Upper lobe of left lung (tissue), 6 donors: ENCODE measurements at regions not wholly inside any gene's neighbourhood (a gene's known extent, or its start where the extent isn't known, plus 50 kb on each side); places are given as distances from the start of the nearest gene placed in this dataset.

Source experiments
- ATAC-seq, 2 donors: fragments of 200-7000 bp; cut with Tn5 transposase; one replicate each; pipeline ENCODE4 v1.9.1; 2022; ENCODE audit warnings: mild to moderate bottlenecking in 2 of 2, moderate library complexity in 2 of 2; ENCODE audit not compliant: low FRiP score in 2 of 2
- DNase-seq, 2 donors: peaks; one replicate each; pipeline ENCODE4 v3.0.0-alpha.2; 2019 to 2020
- H3K27ac ChIP-seq, 4 donors: fragments of 200-600 bp; sonication (generic); one replicate each; pipeline ENCODE4 v1.5.1; 2016 to 2019
- H3K27me3 ChIP-seq, 4 donors: fragments of 200-600 bp; sonication (generic); one replicate each; pipeline ENCODE4 v1.5.1; 2017 to 2019
- H3K36me3 ChIP-seq, 4 donors: fragments of 200-600 bp; sonication (generic); one replicate each; pipeline ENCODE4 v1.5.1; 2016 to 2019
- H3K4me1 ChIP-seq, 4 donors: fragments of 200-600 bp; sonication (generic); one replicate each; pipeline ENCODE4 v1.5.1; 2018 to 2019
- H3K4me3 ChIP-seq, 4 donors: fragments of 200-600 bp; sonication (generic); one replicate each; pipeline ENCODE4 v1.5.1; 2017 to 2019; ENCODE audit warnings: mild to moderate bottlenecking in 2 of 4, moderate library complexity in 1 of 4
- H3K9me3 ChIP-seq, 4 donors: fragments of 200-600 bp; sonication (generic); one replicate each; pipeline ENCODE4 v1.5.1; 2018 to 2019
- CTCF ChIP-seq, 6 experiments: fragments of 450-650 bp in 4 of 6; fragments of 200-600 bp in 2 of 6; sonication (generic) in 2 of 6; IDR thresholded peaks; one replicate each; pipeline ENCODE4 v1.5.1; 2016 to 2019; ENCODE audit warnings: antibody characterized with exemption in 6 of 6
- EP300 ChIP-seq, 4 donors: sonication (generic); formaldehyde crosslinking; IDR thresholded peaks; one replicate each; pipeline ENCODE4 v1.5.1; 2017; ENCODE audit warnings: antibody characterized with exemption in 4 of 4, control low read depth in 2 of 4
- POLR2A ChIP-seq, 4 donors: fragments of 450-650 bp; IDR thresholded peaks; one replicate each; pipeline ENCODE4 v1.5.1; 2016 to 2017; ENCODE audit warnings: antibody characterized with exemption in 4 of 4, mild to moderate bottlenecking in 2 of 4
- POLR2AphosphoS5 ChIP-seq, 2 donors: sonication (generic); formaldehyde crosslinking; IDR thresholded peaks; one replicate each; pipeline ENCODE4 v1.5.1; 2017; ENCODE audit warnings: antibody characterized with exemption in 2 of 2
- WGBS, 2 donors: methylation state at CpG; one replicate each; pipeline ENCODE4 v1.1.5; 2017 to 2018; 5-methylcytosine and 5-hydroxymethylcytosine counted together
- donor health status: DM: no; HTN: no; CAD: no; lungs with moderate emphysema.
- donor health status: DM: no; HTN: yes; CAD: no; lungs with severe emphysema.

DNA sequence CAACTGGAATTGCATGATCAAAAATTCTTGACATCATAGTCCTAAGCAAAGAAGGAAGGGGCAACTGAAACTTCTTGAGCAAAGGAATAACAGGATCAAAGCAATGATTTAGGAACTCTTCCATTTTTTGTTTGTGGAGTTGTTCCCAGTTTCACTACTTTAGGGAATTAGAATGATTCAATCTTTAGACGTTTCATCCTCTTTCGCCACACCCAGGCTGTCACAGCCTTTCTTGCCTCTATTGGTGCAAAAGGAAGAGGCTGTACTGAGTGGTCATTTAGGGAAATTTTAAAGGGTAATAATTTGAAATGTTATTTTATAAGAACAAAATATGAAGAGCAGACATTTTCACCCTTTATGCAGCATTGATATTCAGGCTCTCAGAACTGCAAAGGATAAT is 1026.0 kb upstream of the ARRDC3 start:
- peak in 1 of 2 donors; percentile 73 for ATAC-seq
- Histone ChIP-seq H3K4me1 (no peaks in the 10 kb centered on the region), H3K36me3 (no peaks in the 10 kb centered on the region), H3K27me3 (no peaks in the 10 kb centered on the region), H3K9me3 (no peaks in the 10 kb centered on the region), H3K4me3 (no peak overlapping the region), H3K27ac (no peak overlapping the region)
- no peak for DNase-seq
- no peak for TF ChIP-seq POLR2AphosphoS5 (IDR thresholded peaks at IDR 0.05)
- 74 to 77% methylated on average over 2 of the region's 2 CpGs for WGBS, 2 donors

- ATAC-seq (no peak), DNase-seq (no peak)
- Histone ChIP-seq H3K4me3 (no peak overlapping the region), H3K27me3 (no peaks in the 10 kb centered on the region), H3K27ac (no peak overlapping the region), H3K9me3 (no peaks in the 10 kb centered on the region), H3K36me3 (no peaks in the 10 kb centered on the region), H3K4me1 (no peaks in the 10 kb centered on the region)
- no peak for TF ChIP-seq CTCF (IDR thresholded peaks at IDR 0.05)
- TF ChIP-seq EP300 (IDR thresholded peaks at IDR 0.05), result no peak
- no peak for TF ChIP-seq POLR2A (IDR thresholded peaks at IDR 0.05)
- no peak for TF ChIP-seq POLR2AphosphoS5 (IDR thresholded peaks at IDR 0.05)
- 83% methylated on average over 7 of the region's 7 CpGs for WGBS, 2 donors
Observed at GRCh38 chr5:92402956-92403702, 1020.0 kb upstream of the ARRDC3 start.

- H3K27ac ChIP-seq, result no peak overlapping the region
- no peaks in the 10 kb centered on the region for H3K9me3 ChIP-seq
- no peaks in the 10 kb centered on the region for H3K27me3 ChIP-seq
- DNase-seq, result no peak
- whole genome bisulfite sequencing, 2 donors, result 73 to 75% methylated on average over 2 of the region's 2 CpGs
- no peaks in the 10 kb centered on the region for H3K36me3 ChIP-seq
- TF ChIP-seq CTCF (IDR thresholded peaks at IDR 0.05) (no peak), POLR2AphosphoS5 (IDR thresholded peaks at IDR 0.05) (no peak), EP300 (IDR thresholded peaks at IDR 0.05) (no peak), POLR2A (IDR thresholded peaks at IDR 0.05) (no peak)
- no peak for ATAC-seq
- H3K4me3 ChIP-seq, result no peak overlapping the region
- no peaks in the 10 kb centered on the region for H3K4me1 ChIP-seq
Observed at GRCh38 chr5:92402045-92402444, 1018.9 kb upstream of the ARRDC3 start.

- no peak for DNase-seq
- no peak overlapping the region for H3K4me3 ChIP-seq
- H3K9me3 ChIP-seq, result no peaks in the 10 kb centered on the region
- no peak for ATAC-seq
- no peak overlapping the region for H3K27ac ChIP-seq
- H3K4me1 ChIP-seq, result no peaks in the 10 kb centered on the region
- TF ChIP-seq POLR2AphosphoS5 (IDR thresholded peaks at IDR 0.05) (no peak), POLR2A (IDR thresholded peaks at IDR 0.05) (no peak), EP300 (IDR thresholded peaks at IDR 0.05) (no peak), CTCF (IDR thresholded peaks at IDR 0.05) (no peak)
- no peaks in the 10 kb centered on the region for H3K36me3 ChIP-seq
- H3K27me3 ChIP-seq, result no peaks in the 10 kb centered on the region
- WGBS, 2 donors, result 58 to 59% methylated on average over 5 of the region's 5 CpGs
Observed at GRCh38 chr5:92401492-92401891, 1018.4 kb upstream of the ARRDC3 start.

GRCh38 chr5:92394936-92395335 is 1011.8 kb upstream of the ARRDC3 start:
- 82 to 93% methylated on average over 1 of the region's 1 CpG for WGBS, 2 donors

DNA sequence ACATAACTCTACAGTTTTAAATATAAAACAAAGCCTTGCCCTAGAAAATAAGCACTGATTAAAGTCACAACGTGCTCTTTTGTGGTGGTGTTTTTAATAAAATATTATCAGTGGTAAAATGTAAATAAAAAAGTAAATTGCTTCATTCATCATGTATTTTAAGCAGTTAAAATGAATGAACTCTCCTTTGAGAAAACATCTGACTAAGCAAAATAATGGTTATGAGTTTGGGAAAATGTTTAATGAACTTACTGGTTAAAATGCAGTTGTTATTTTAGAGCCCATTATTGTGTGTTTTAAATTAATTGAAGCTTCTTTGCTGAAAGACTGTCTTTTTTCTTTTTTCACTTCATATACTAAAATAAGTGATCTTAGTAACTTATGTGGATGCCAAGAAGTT is 1007.5 kb upstream of the ARRDC3 start:
- no peak for ATAC-seq
- no peak for TF ChIP-seq EP300 (IDR thresholded peaks at IDR 0.05)
- no peak for TF ChIP-seq POLR2AphosphoS5 (IDR thresholded peaks at IDR 0.05)
- no peak for TF ChIP-seq POLR2A (IDR thresholded peaks at IDR 0.05)
- TF ChIP-seq CTCF (IDR thresholded peaks at IDR 0.05), result no peak
- no peak for DNase-seq
- no peak overlapping the region for H3K4me3 ChIP-seq
- no peak overlapping the region for H3K27ac ChIP-seq
- H3K4me1 ChIP-seq, result no peaks in the 10 kb centered on the region
- H3K9me3 ChIP-seq, result no peaks in the 10 kb centered on the region
- H3K36me3 ChIP-seq, result no peaks in the 10 kb centered on the region
- 29 to 56% methylated on average over 1 of the region's 1 CpG for WGBS, 2 donors
- no peaks in the 10 kb centered on the region for H3K27me3 ChIP-seq

More at GRCh38 chr5:92394936-92395335, 1011.8 kb upstream of the ARRDC3 start:
- Histone ChIP-seq H3K4me3 (no peak overlapping the region), H3K36me3 (no peaks in the 10 kb centered on the region), H3K27me3 (no peaks in the 10 kb centered on the region), H3K27ac (no peak overlapping the region), H3K4me1 (no peaks in the 10 kb centered on the region), H3K9me3 (no peaks in the 10 kb centered on the region)
- ATAC-seq (no peak), DNase-seq (no peak)
- TF ChIP-seq POLR2AphosphoS5 (IDR thresholded peaks at IDR 0.05), result no peak
